GM23248 (cell line): ENCODE measurements at regions not wholly inside any gene's neighbourhood (a gene's known extent, or its start where the extent isn't known, plus 50 kb on each side); places are given as distances from the start of the nearest gene placed in this dataset.
A peak's percentile ranks its signal among the peaks of the same experiment; 100 is the strongest.

Experiments used
- DNase-seq: peaks from one replicate; pipeline ENCODE4 v3.0.0-alpha.2; 2015
- H2AFZ ChIP-seq: fragments of 200-600 bp; sonication (generic); 2 replicates; pipeline ENCODE4 v1.6.1; 2016; ENCODE audit warnings: antibody characterized with exemption
- H3F3A ChIP-seq: fragments of 200-600 bp; sonication (generic); 2 replicates; pipeline ENCODE4 v1.6.1; 2016; ENCODE audit warnings: mild to moderate bottlenecking, antibody characterized with exemption, mixed run types; ENCODE audit not compliant: insufficient read depth
- H3K27ac ChIP-seq: fragments of 200-600 bp; sonication (generic); 2 replicates; pipeline ENCODE4 v1.5.1; 2016; ENCODE audit warnings: mild to moderate bottlenecking
- H3K27me3 ChIP-seq: fragments of 200-600 bp; sonication (generic); replicated peaks from 2 replicates; pipeline ENCODE4 v1.6.1; 2016; ENCODE audit warnings: mild to moderate bottlenecking; ENCODE audit not compliant: insufficient read depth
- H3K36me3 ChIP-seq: fragments of 200-600 bp; sonication (generic); 2 replicates; pipeline ENCODE4 v1.6.1; 2016; ENCODE audit warnings: low read depth, mild to moderate bottlenecking
- H3K4me1 ChIP-seq: fragments of 200-600 bp; sonication (generic); 2 replicates; pipeline ENCODE4 v1.6.1; 2016; ENCODE audit warnings: mild to moderate bottlenecking; ENCODE audit not compliant: insufficient read depth
- H3K4me2 ChIP-seq: fragments of 200-600 bp; sonication (generic); one replicate; pipeline ENCODE4 v1.6.1; 2016; ENCODE audit warnings: mild to moderate bottlenecking; ENCODE audit not compliant: unreplicated experiment
- H3K4me3 ChIP-seq: fragments of 200-600 bp; sonication (generic); 2 replicates; pipeline ENCODE4 v1.5.1; 2016; ENCODE audit warnings: mild to moderate bottlenecking
- H3K79me2 ChIP-seq: fragments of 200-600 bp; sonication (generic); 2 replicates; pipeline ENCODE4 v1.6.1; 2016; ENCODE audit warnings: mild to moderate bottlenecking; ENCODE audit not compliant: insufficient read depth
- H3K9ac ChIP-seq: fragments of 200-600 bp; sonication (generic); 2 replicates; pipeline ENCODE4 v1.6.1; 2016; ENCODE audit warnings: mild to moderate bottlenecking
- H3K9me2 ChIP-seq: fragments of 200-600 bp; sonication (generic); 2 replicates; pipeline ENCODE4 v1.6.1; 2016; ENCODE audit warnings: mixed run types, mild to moderate bottlenecking, moderate library complexity; ENCODE audit not compliant: insufficient read depth
- H3K9me3 ChIP-seq: fragments of 200-600 bp; sonication (generic); one replicate; pipeline ENCODE4 v1.6.1; 2017; ENCODE audit warnings: low read depth
- H4K20me1 ChIP-seq: fragments of 200-600 bp; sonication (generic); 2 replicates; pipeline ENCODE4 v1.6.0; 2016; ENCODE audit not compliant: insufficient read depth
- EZH2 ChIP-seq: fragments of 200-600 bp; sonication (generic); IDR thresholded peaks from 2 replicates; pipeline ENCODE4 v1.6.1; 2018; ENCODE audit warnings: antibody characterized with exemption, mild to moderate bottlenecking; ENCODE audit not compliant: insufficient read depth, poor library complexity, severe bottlenecking
- EZH2phosphoT487 ChIP-seq: fragments of 200-600 bp; sonication (generic); IDR thresholded peaks from 2 replicates; pipeline ENCODE4 v1.6.1; 2018; ENCODE audit warnings: antibody characterized with exemption, moderate library complexity, mild to moderate bottlenecking, low read depth; ENCODE audit not compliant: insufficient read depth
- WGBS, 2 experiments: methylation state at CpG; one replicate each; pipeline ENCODE4 v1.1.6; 2015 to 2017; ENCODE audit warnings: low lambda C conversion rate in 2 of 2, low coverage in 1 of 2; ENCODE audit errors: missing lambda C conversion rate in 2 of 2; 5-methylcytosine and 5-hydroxymethylcytosine counted together
- in situ Hi-C: fragments of 300-500 bp; cut with MboI; formaldehyde crosslinking; loops from 2 replicates; pipeline ENCODE4 v1.15.0; 2020

- no peak overlapping the region for H3K27ac ChIP-seq
- no peaks in the 10 kb centered on the region for H3F3A ChIP-seq
- 11 to 16% methylated on average over 4 of the region's 4 CpGs for WGBS, 2 experiments
- H3K9ac ChIP-seq: no peak overlapping the region
- peaks cover 17% of the 10 kb centered on the region for H3K27me3 ChIP-seq
- H2AFZ ChIP-seq: no peak overlapping the region
- H3K4me2 ChIP-seq: no peak overlapping the region
- DNase-seq: peak; percentile 23
- H3K79me2 ChIP-seq: no peaks in the 10 kb centered on the region
- no peaks in the 10 kb centered on the region for H3K36me3 ChIP-seq
- H3K9me3 ChIP-seq: no peaks in the 10 kb centered on the region
- no peak overlapping the region for H3K4me3 ChIP-seq
- H3K9me2 ChIP-seq: no peaks in the 10 kb centered on the region
- in situ Hi-C loops: no loop called here
- H4K20me1 ChIP-seq: no peaks in the 10 kb centered on the region
- no peaks in the 10 kb centered on the region for H3K4me1 ChIP-seq
- TF ChIP-seq EZH2 (no peak), EZH2phosphoT487 (no peak)
Observed at GRCh38 chr22:22769434-22770279, 118.0 kb upstream of the IGLL5 start.

- H3K27ac ChIP-seq: no peak overlapping the region
- H4K20me1 ChIP-seq: no peaks in the 10 kb centered on the region
- H3K9ac ChIP-seq: no peak overlapping the region
- H2AFZ ChIP-seq: no peak overlapping the region
- H3K9me3 ChIP-seq: no peaks in the 10 kb centered on the region
- H3K4me2 ChIP-seq: no peak overlapping the region
- no peaks in the 10 kb centered on the region for H3K79me2 ChIP-seq
- no peaks in the 10 kb centered on the region for H3K4me1 ChIP-seq
- H3F3A ChIP-seq: no peaks in the 10 kb centered on the region
- peaks cover 17% of the 10 kb centered on the region for H3K27me3 ChIP-seq
- 12 to 20% methylated on average over 4 of the region's 4 CpGs for WGBS, 2 experiments
- H3K4me3 ChIP-seq: no peak overlapping the region
- TF ChIP-seq EZH2 (no peak), EZH2phosphoT487 (no peak)
- H3K36me3 ChIP-seq: no peaks in the 10 kb centered on the region
- H3K9me2 ChIP-seq: no peaks in the 10 kb centered on the region
- peak; percentile 28 for DNase-seq
- in situ Hi-C loops: no loop called here
Observed at GRCh38 chr22:22770280-22770871, 117.2 kb upstream of the IGLL5 start.

GRCh38 chr22:22770881-22771280, 116.7 kb upstream of the IGLL5 start:
- Histone ChIP-seq H3K4me3 (no peak overlapping the region), H3K36me3 (no peaks in the 10 kb centered on the region), H3K27me3 (peaks cover 21% of the 10 kb centered on the region), H4K20me1 (no peaks in the 10 kb centered on the region), H3K79me2 (no peaks in the 10 kb centered on the region), H3K27ac (no peak overlapping the region), H3K4me2 (no peak overlapping the region), H3K9me2 (no peaks in the 10 kb centered on the region), H3K9ac (no peak overlapping the region), H2AFZ (no peak overlapping the region), H3F3A (no peaks in the 10 kb centered on the region), H3K4me1 (no peaks in the 10 kb centered on the region), H3K9me3 (no peaks in the 10 kb centered on the region)
- in situ Hi-C loops: no loop called here
- no peak for DNase-seq
- TF ChIP-seq EZH2: no peak

- Histone ChIP-seq H3K4me2 (no peak overlapping the region), H3K4me1 (no peaks in the 10 kb centered on the region), H3K27ac (no peak overlapping the region), H3F3A (no peaks in the 10 kb centered on the region), H3K9me3 (no peaks in the 10 kb centered on the region), H3K79me2 (no peaks in the 10 kb centered on the region), H3K4me3 (no peak overlapping the region), H4K20me1 (no peaks in the 10 kb centered on the region), H2AFZ (no peak overlapping the region), H3K9me2 (no peaks in the 10 kb centered on the region), H3K36me3 (no peaks in the 10 kb centered on the region), H3K9ac (no peak overlapping the region), H3K27me3 (peaks cover 30% of the 10 kb centered on the region)
- WGBS, 2 experiments: 23 to 27% methylated on average over 4 of the region's 4 CpGs
- no peak for TF ChIP-seq EZH2
- TF ChIP-seq EZH2phosphoT487: no peak
- in situ Hi-C loops: no loop called here
- no peak for DNase-seq
Observed at GRCh38 chr22:22771696-22772377, 115.8 kb upstream of the IGLL5 start.
